H9 (cell line): ENCODE measurements at regions not wholly inside any gene's neighbourhood (a gene's known extent, or its start where the extent isn't known, plus 50 kb on each side); places are given as distances from the start of the nearest gene placed in this dataset.

Experiments used
- DNase-seq: peaks from one replicate; pipeline ENCODE4 v3.0.0-alpha.2; 2017
- H2AFZ ChIP-seq: one replicate; pipeline ENCODE4 v1.6.1; 2013; ENCODE audit warnings: mild to moderate bottlenecking, low read length, control low read depth, moderate library complexity
- H2AK5ac ChIP-seq: 2 replicates; pipeline ENCODE4 v1.6.1; 2013; ENCODE audit warnings: low read length, control low read depth, mixed read lengths; ENCODE audit not compliant: insufficient read length
- H2BK120ac ChIP-seq: one replicate; pipeline ENCODE4 v1.6.1; 2013; ENCODE audit warnings: low read depth, mild to moderate bottlenecking, low read length, control low read depth, inconsistent platforms; ENCODE audit not compliant: poor library complexity, severe bottlenecking
- H2BK12ac ChIP-seq: 2 replicates; pipeline ENCODE4 v1.6.1; 2013; ENCODE audit warnings: low read length, control low read depth, mixed read lengths, low read depth; ENCODE audit not compliant: insufficient read length
- H2BK15ac ChIP-seq: 2 replicates; pipeline ENCODE4 v1.6.1; 2013; ENCODE audit warnings: low read depth, low read length, control low read depth
- H2BK20ac ChIP-seq: one replicate; pipeline ENCODE4 v1.6.1; 2013; ENCODE audit warnings: low read depth, mild to moderate bottlenecking, low read length, control low read depth, inconsistent platforms; ENCODE audit not compliant: poor library complexity, severe bottlenecking
- H2BK5ac ChIP-seq: 2 replicates; pipeline ENCODE4 v1.6.1; 2013; ENCODE audit warnings: low read length, control low read depth, mixed read lengths; ENCODE audit not compliant: insufficient read length
- H3K14ac ChIP-seq: 2 replicates; pipeline ENCODE4 v1.6.1; 2013; ENCODE audit warnings: low read length, control low read depth; ENCODE audit not compliant: insufficient read depth
- H3K18ac ChIP-seq: 2 replicates; pipeline ENCODE4 v1.6.1; 2013; ENCODE audit warnings: low read depth, mild to moderate bottlenecking, mixed read lengths, low read length, control low read depth; ENCODE audit not compliant: insufficient read length
- H3K23ac ChIP-seq: 2 replicates; pipeline ENCODE4 v1.6.1; 2013; ENCODE audit warnings: low read length, control low read depth, mixed read lengths, low read depth; ENCODE audit not compliant: insufficient read length
- H3K23me2 ChIP-seq: 2 replicates; pipeline ENCODE4 v1.6.1; 2013; ENCODE audit warnings: low read depth, mild to moderate bottlenecking, mixed read lengths, low read length, control low read depth; ENCODE audit not compliant: insufficient read length, poor library complexity, severe bottlenecking
- H3K27ac ChIP-seq: 2 replicates; pipeline ENCODE4 v1.5.1; 2013; ENCODE audit warnings: low read length, control low read depth, mixed read lengths, low read depth; ENCODE audit not compliant: insufficient read length
- H3K27me3 ChIP-seq: 2 replicates; pipeline ENCODE4 v1.6.1; 2013; ENCODE audit warnings: low read length, control low read depth, inconsistent platforms; ENCODE audit not compliant: insufficient read depth
- H3K4ac ChIP-seq: 2 replicates; pipeline ENCODE4 v1.6.1; 2013; ENCODE audit warnings: low read depth, mild to moderate bottlenecking, control low read depth, inconsistent platforms, low read length, moderate library complexity
- H3K4me1 ChIP-seq: 2 replicates; pipeline ENCODE4 v1.6.1; 2013; ENCODE audit warnings: low read length, control low read depth, inconsistent platforms; ENCODE audit not compliant: insufficient read depth
- H3K4me2 ChIP-seq: 2 replicates; pipeline ENCODE4 v1.6.1; 2013; ENCODE audit warnings: low read length, control low read depth, mixed read lengths; ENCODE audit not compliant: insufficient read length, insufficient read depth
- H3K56ac ChIP-seq: 2 replicates; pipeline ENCODE4 v1.6.1; 2013; ENCODE audit warnings: low read depth, mild to moderate bottlenecking, mixed read lengths, low read length, control low read depth; ENCODE audit not compliant: insufficient read length
- H3K79me1 ChIP-seq: 2 replicates; pipeline ENCODE4 v1.6.1; 2013; ENCODE audit warnings: low read depth, mild to moderate bottlenecking, moderate library complexity, low read length, control low read depth, inconsistent platforms; ENCODE audit not compliant: insufficient read depth, poor library complexity, severe bottlenecking
- H3K79me2 ChIP-seq: 2 replicates; pipeline ENCODE4 v1.6.1; 2013; ENCODE audit warnings: low read length, control low read depth, inconsistent platforms; ENCODE audit not compliant: insufficient read depth
- H3K9ac ChIP-seq: 2 replicates; pipeline ENCODE4 v1.6.1; 2013; ENCODE audit warnings: low read length, control low read depth, mixed read lengths; ENCODE audit not compliant: insufficient read length; ENCODE audit errors: extremely low read depth
- H3K9me3 ChIP-seq: one replicate; pipeline ENCODE4 v1.6.1; 2013; ENCODE audit warnings: low read depth, low read length, inconsistent platforms; ENCODE audit not compliant: control insufficient read depth
- H3T11ph ChIP-seq: one replicate; pipeline ENCODE4 v1.6.1; 2013; ENCODE audit warnings: mild to moderate bottlenecking, low read length, control low read depth, inconsistent platforms
- H4K20me1 ChIP-seq: one replicate; pipeline ENCODE4 v1.6.1; 2013; ENCODE audit not compliant: control insufficient read depth, insufficient read length, insufficient read depth
- H4K5ac ChIP-seq: 2 replicates; pipeline ENCODE4 v1.6.1; 2013; ENCODE audit warnings: low read depth, mild to moderate bottlenecking, mixed read lengths, low read length, control low read depth; ENCODE audit not compliant: insufficient read length
- H4K8ac ChIP-seq: replicated peaks from 2 replicates; pipeline ENCODE4 v1.6.1; 2013; ENCODE audit warnings: low read length, control low read depth, mixed read lengths, low read depth; ENCODE audit not compliant: insufficient read length
- H4K91ac ChIP-seq: 2 replicates; pipeline ENCODE4 v1.6.1; 2013; ENCODE audit warnings: low read depth, mild to moderate bottlenecking, moderate library complexity, mixed read lengths, low read length, control low read depth; ENCODE audit not compliant: insufficient read length
- H3K27ac Mint-ChIP-seq, 3 experiments: 2 replicates in 2 of 3; 3 replicates in 1 of 3; pipeline ENCODE4 v1.8.0; 2020 to 2021; ENCODE audit warnings: mixed read lengths in 3 of 3, mild to moderate bottlenecking in 1 of 3, moderate library complexity in 1 of 3
- H3K27me3 Mint-ChIP-seq: 2 replicates; pipeline ENCODE4 v1.8.0; 2021; ENCODE audit warnings: low read depth, mild to moderate bottlenecking, moderate library complexity, mixed read lengths
- H3K36me3 Mint-ChIP-seq, 3 experiments: 2 replicates in 2 of 3; 3 replicates in 1 of 3; pipeline ENCODE4 v1.8.0; 2020 to 2021; ENCODE audit warnings: low read depth in 3 of 3, mixed read lengths in 3 of 3; ENCODE audit not compliant: insufficient read depth in 1 of 3
- H3K4me1 Mint-ChIP-seq, 2 experiments: 2 replicates each; pipeline ENCODE4 v1.8.0; 2020; ENCODE audit warnings: mixed read lengths in 2 of 2
- H3K4me3 Mint-ChIP-seq, 2 experiments: 2 replicates in 1 of 2; 3 replicates in 1 of 2; pipeline ENCODE4 v1.8.0; 2020 to 2021; ENCODE audit warnings: mild to moderate bottlenecking in 2 of 2, mixed read lengths in 2 of 2, moderate library complexity in 1 of 2
- H3K9me3 Mint-ChIP-seq, 2 experiments: 2 replicates in 1 of 2; 3 replicates in 1 of 2; pipeline ENCODE4 v1.8.0; 2020; ENCODE audit warnings: mild to moderate bottlenecking in 2 of 2, mixed read lengths in 2 of 2, moderate library complexity in 1 of 2
- CTCF ChIP-seq: fragments of 200-600 bp; sonication (generic); conservative IDR thresholded peaks from 3 replicates; pipeline ENCODE4 v1.8.0; 2021; ENCODE audit warnings: antibody characterized with exemption, mild to moderate bottlenecking
- WGBS: extraction: QIAGEN DNeasy Blood & Tissue Kit; methylation state at CpG from one replicate; pipeline ENCODE4 v1.1.7; 2013; ENCODE audit warnings: missing lambda C conversion rate, low lambda C conversion rate, mixed read lengths; ENCODE audit not compliant: insufficient read length; ENCODE audit errors: extremely low coverage; 5-methylcytosine and 5-hydroxymethylcytosine counted together

GRCh38 chr7:132049462-132050304, 493.3 kb upstream of the PODXL start:
- peaks cover 0 to 6% of the 10 kb centered on the region in 2 experiments; a peak in 2 of 4 replicates for H3K4me1 Mint-ChIP-seq
- Histone ChIP-seq H4K91ac (no peak overlapping the region), H2BK12ac (no peak overlapping the region), H3K14ac (no peak overlapping the region), H3K27me3 (no peaks in the 10 kb centered on the region), H3K9me3 (no peaks in the 10 kb centered on the region), H3K56ac (no peak overlapping the region), H2BK15ac (no peak overlapping the region), H3K23ac (no peak overlapping the region), H2BK20ac (no peak overlapping the region), H2AFZ (peak overlapping the region; percentile 86), H3K79me1 (no peaks in the 10 kb centered on the region), H4K8ac (no peak overlapping the region), H3K9ac (no peak overlapping the region), H3K23me2 (no peaks in the 10 kb centered on the region), H3K4me2 (no peak overlapping the region), H3K4ac (no peak overlapping the region), H4K20me1 (no peaks in the 10 kb centered on the region), H2AK5ac (no peak overlapping the region), H3K4me1 (no peaks in the 10 kb centered on the region; the same call in 1 of the 2 replicates), H2BK5ac (no peak overlapping the region), H3K27ac (no peak overlapping the region), H2BK120ac (no peak overlapping the region), H3K18ac (no peak overlapping the region), H3T11ph (no peak overlapping the region), H4K5ac (no peak overlapping the region), H3K79me2 (no peaks in the 10 kb centered on the region)
- H3K9me3 Mint-ChIP-seq: peaks cover 0 to 5% of the 10 kb centered on the region in 2 experiments; a peak in 2 of 5 replicates
- DNase-seq: peak; percentile 60
- WGBS: no CpG with 5 or more reads among the region's 9 CpGs
- TF ChIP-seq CTCF: peak; percentile 88
- no peak overlapping the region for H3K27ac Mint-ChIP-seq
- peaks cover 2% of the 10 kb centered on the region for H3K27me3 Mint-ChIP-seq
- no peak overlapping the region for H3K4me3 Mint-ChIP-seq
- H3K36me3 Mint-ChIP-seq: no peaks in the 10 kb centered on the region
